H1 (cell line): ENCODE measurements at regions not wholly inside any gene's neighbourhood (a gene's known extent, or its start where the extent isn't known, plus 50 kb on each side); places are given as distances from the start of the nearest gene placed in this dataset.

Experiments
- CTCF ChIA-PET: fragments of 300-600 bp; sonication (Branson Sonifier 250); formaldehyde crosslinking; loops from one replicate; lab custom pipeline; 2021; ENCODE audit not compliant: partially characterized antibody; lab: Charles Lee
- POLR2A ChIA-PET: fragments of 300-600 bp; sonication (Branson Sonifier 250); formaldehyde crosslinking; loops from one replicate; lab custom pipeline; 2021; ENCODE audit warnings: inconsistent platforms; ENCODE audit not compliant: partially characterized antibody; lab: Charles Lee
- DNase-seq, 2 experiments: peaks; one replicate each; pipeline versions ENCODE4 v3.0.0 to v3.0.0-alpha.2; 2010 to 2022; ENCODE audit warnings: low spot score in 2 of 2, low read depth in 1 of 2, mixed read lengths in 1 of 2
- FAIRE-seq: peaks from 2 replicates; lab custom pipeline; 2011; peaks lifted over from hg19 to GRCh38; lab: Jason Lieb, UNC
- H2AFZ ChIP-seq: 2 replicates; pipeline ENCODE4 v1.8.1; 2012; ENCODE audit warnings: low read length, inconsistent platforms
- H2AK5ac ChIP-seq: 2 replicates; pipeline ENCODE4 v1.6.1; 2013; ENCODE audit warnings: low read depth, low read length
- H2BK120ac ChIP-seq: replicated peaks from 2 replicates; pipeline ENCODE3; 2013; ENCODE audit warnings: low read depth, low read length, inconsistent platforms
- H2BK12ac ChIP-seq: 2 replicates; pipeline ENCODE4 v1.6.1; 2013; ENCODE audit warnings: low read depth, low read length
- H2BK15ac ChIP-seq: 2 replicates; pipeline ENCODE4 v1.6.1; 2013; ENCODE audit warnings: low read length
- H2BK20ac ChIP-seq: 2 replicates; pipeline ENCODE4 v1.6.1; 2013; ENCODE audit warnings: low read length
- H2BK5ac ChIP-seq: 2 replicates; pipeline ENCODE4 v1.6.1; 2013; ENCODE audit warnings: low read depth, low read length
- H3K14ac ChIP-seq: 2 replicates; pipeline ENCODE4 v1.6.1; 2013; ENCODE audit warnings: inconsistent platforms; ENCODE audit not compliant: insufficient read length
- H3K18ac ChIP-seq: 2 replicates; pipeline ENCODE4 v1.6.1; 2013; ENCODE audit warnings: low read length; ENCODE audit errors: extremely low read depth
- H3K23ac ChIP-seq: 2 replicates; pipeline ENCODE4 v1.6.1; 2013; ENCODE audit warnings: inconsistent platforms; ENCODE audit not compliant: insufficient read length
- H3K23me2 ChIP-seq: 2 replicates; pipeline ENCODE4 v1.6.1; 2013; ENCODE audit warnings: low read depth, low read length
- H3K27ac ChIP-seq: 2 replicates; pipeline ENCODE4 v1.6.1; 2011; ENCODE audit warnings: low read depth, low read length, inconsistent platforms
- H3K27me3 ChIP-seq, 4 experiments: replicated peaks in 1 of 4; 1 replicate in 1 of 4; 2 replicates in 3 of 4; pipeline versions ENCODE4 v1.6.1 to v1.8.1; 2011 to 2013; ENCODE audit warnings: low read length in 3 of 4, mild to moderate bottlenecking in 3 of 4, inconsistent platforms in 2 of 4, mixed read lengths in 2 of 4, moderate library complexity in 1 of 4; ENCODE audit not compliant: control insufficient read depth in 3 of 4, insufficient read depth in 3 of 4; ENCODE audit errors: extremely low read depth in 1 of 4
- H3K36me3 ChIP-seq, 4 experiments: 2 replicates each; pipeline versions ENCODE4 v1.6.1 to v1.8.1; 2011 to 2013; ENCODE audit warnings: mild to moderate bottlenecking in 4 of 4, low read length in 3 of 4, moderate library complexity in 2 of 4, control low read depth in 1 of 4, inconsistent platforms in 1 of 4; ENCODE audit not compliant: insufficient read depth in 4 of 4, control insufficient read depth in 2 of 4
- H3K4ac ChIP-seq: replicated peaks from 2 replicates; pipeline ENCODE3; 2013; ENCODE audit warnings: low read length, low read depth, mixed read lengths, inconsistent platforms; ENCODE audit not compliant: insufficient read length
- H3K4me1 ChIP-seq, 4 experiments: replicated peaks in 1 of 4; 1 replicate in 1 of 4; 2 replicates in 3 of 4; pipeline versions ENCODE4 v1.6.1 to v1.8.1; 2011 to 2013; ENCODE audit warnings: low read length in 3 of 4, inconsistent platforms in 2 of 4, mixed read lengths in 1 of 4; ENCODE audit not compliant: insufficient read depth in 4 of 4, control insufficient read depth in 3 of 4
- H3K4me2 ChIP-seq, 2 experiments: 2 replicates each; pipeline versions ENCODE4 v1.6.1 to v1.8.1; 2011 to 2013; ENCODE audit warnings: low read depth in 2 of 2, low read length in 2 of 2, control low read depth in 1 of 2, inconsistent platforms in 1 of 2, mild to moderate bottlenecking in 1 of 2; ENCODE audit not compliant: insufficient read depth in 1 of 2
- H3K4me3 ChIP-seq, 4 experiments: fragments of 200-600, 300-600 bp in 1 of 4; sonication (generic), shearing (Covaris generic), sonication (Bioruptor Twin) in 1 of 4; 2 replicates each; pipeline versions ENCODE4 v1.5.1 to v1.8.1; 2011 to 2016; ENCODE audit warnings: low read length in 4 of 4, low read depth in 3 of 4, control low read depth in 2 of 4, inconsistent platforms in 2 of 4, mild to moderate bottlenecking in 2 of 4, mixed read lengths in 1 of 4, moderate library complexity in 1 of 4; ENCODE audit not compliant: insufficient read depth in 2 of 4; ENCODE audit errors: extremely low read depth in 1 of 4
- H3K56ac ChIP-seq: replicated peaks from 2 replicates; pipeline ENCODE3; 2013; ENCODE audit warnings: low read depth, mild to moderate bottlenecking, mixed read lengths, low read length, inconsistent platforms; ENCODE audit not compliant: insufficient read length
- H3K79me1 ChIP-seq: 2 replicates; pipeline ENCODE4 v1.6.1; 2013; ENCODE audit warnings: low read depth, low read length, control low read depth
- H3K79me2 ChIP-seq, 2 experiments: 2 replicates each; pipeline versions ENCODE4 v1.6.1 to v1.8.1; 2012 to 2013; ENCODE audit warnings: low read length in 2 of 2, mild to moderate bottlenecking in 2 of 2, inconsistent platforms in 1 of 2; ENCODE audit not compliant: insufficient read depth in 2 of 2, control insufficient read depth in 1 of 2
- H3K9ac ChIP-seq, 4 experiments: replicated peaks in 1 of 4; 1 replicate in 1 of 4; 2 replicates in 3 of 4; pipeline versions ENCODE4 v1.6.1 to v1.8.1; 2011 to 2013; ENCODE audit warnings: low read depth in 3 of 4, low read length in 3 of 4, control low read depth in 2 of 4, mild to moderate bottlenecking in 2 of 4, moderate library complexity in 2 of 4, inconsistent platforms in 1 of 4; ENCODE audit errors: extremely low read depth in 1 of 4
- H3K9me3 ChIP-seq, 2 experiments: 2 replicates each; pipeline versions ENCODE4 v1.6.1 to v1.8.1; 2012 to 2013; ENCODE audit warnings: mild to moderate bottlenecking in 2 of 2, moderate library complexity in 2 of 2, control low read depth in 1 of 2, inconsistent platforms in 1 of 2, low read depth in 1 of 2, low read length in 1 of 2, mixed read lengths in 1 of 2; ENCODE audit not compliant: insufficient read depth in 2 of 2
- H4K20me1 ChIP-seq, 2 experiments: replicated peaks in 1 of 2; 2 replicates each; pipeline versions ENCODE3 to v1.8.1; 2011 to 2013; ENCODE audit warnings: inconsistent platforms in 2 of 2, low read length in 2 of 2, mild to moderate bottlenecking in 1 of 2; ENCODE audit not compliant: insufficient read depth in 2 of 2, control insufficient read depth in 1 of 2
- H4K5ac ChIP-seq: 2 replicates; pipeline ENCODE4 v1.6.1; 2013; ENCODE audit warnings: low read length, low read depth, mixed read lengths, inconsistent platforms; ENCODE audit not compliant: insufficient read length
- H4K8ac ChIP-seq: 2 replicates; pipeline ENCODE4 v1.8.0; 2013; ENCODE audit warnings: mild to moderate bottlenecking, moderate library complexity, low read length, inconsistent platforms; ENCODE audit not compliant: insufficient read depth; ENCODE audit errors: extremely low read depth
- H4K91ac ChIP-seq: replicated peaks from 2 replicates; pipeline ENCODE3; 2013; ENCODE audit warnings: low read length, mixed read lengths, inconsistent platforms; ENCODE audit not compliant: insufficient read length
- BCL11A ChIP-seq, 2 experiments: IDR thresholded peaks; one replicate each; pipeline ENCODE4 v1.6.1; 2011; ENCODE audit warnings: low read depth in 2 of 2, low read length in 2 of 2, mild to moderate bottlenecking in 2 of 2
- CHD1 ChIP-seq: IDR thresholded peaks from 2 replicates; pipeline ENCODE4 v1.6.1; 2012; ENCODE audit warnings: low read depth, low read length, improper control_type of control experiment
- TEAD4 ChIP-seq: IDR thresholded peaks from 2 replicates; pipeline ENCODE4 v1.6.1; 2012; ENCODE audit warnings: low read depth, low read length, inconsistent platforms, mixed read lengths
- USF2 ChIP-seq: IDR thresholded peaks from 2 replicates; pipeline ENCODE4 v1.6.1; 2011; ENCODE audit warnings: low read length, improper control_type of control experiment
- WGBS, 2 experiments: shearing (Covaris generic) in 1 of 2; methylation state at CpG; one replicate each; pipeline versions ENCODE4 v1.1.6 to v1.1.7; 2013 to 2015; ENCODE audit warnings: low lambda C conversion rate in 2 of 2, mixed read lengths in 2 of 2, inconsistent platforms in 1 of 2, low coverage in 1 of 2, missing lambda C conversion rate in 1 of 2; ENCODE audit not compliant: insufficient replicate concordance in 2 of 2, insufficient coverage in 1 of 2, insufficient read length in 1 of 2; ENCODE audit errors: extremely low coverage in 1 of 2, missing lambda C conversion rate in 1 of 2; 5-methylcytosine and 5-hydroxymethylcytosine counted together
- TF ChIP-seq, protein P1 (sequence below): IDR thresholded peaks from 2 replicates; pipeline ENCODE4 v1.6.1; 2012; ENCODE audit warnings: low read length, inconsistent platforms

- Histone ChIP-seq H3K4me1 (peaks cover 0 to 3% (median 0%) of the 10 kb centered on the region in 4 experiments; a peak in 1 of 7 replicates), H2BK5ac (no peak overlapping the region), H4K8ac (no peak overlapping the region), H4K91ac (no peak overlapping the region), H3K27ac (no peak overlapping the region), H3K79me2 (no peaks in the 10 kb centered on the region), H3K36me3 (no peaks in the 10 kb centered on the region), H3K9ac (no peak overlapping the region), H3K14ac (no peak overlapping the region), H3K4me2 (no peak overlapping the region), H3K27me3 (no peaks in the 10 kb centered on the region), H2BK120ac (no peak overlapping the region), H3K4ac (no peak overlapping the region), H2BK12ac (no peak overlapping the region), H2BK20ac (no peak overlapping the region), H3K79me1 (no peaks in the 10 kb centered on the region), H2AK5ac (no peak overlapping the region), H3K23me2 (no peaks in the 10 kb centered on the region), H3K23ac (no peak overlapping the region), H3K4me3 (no peak overlapping the region), H2AFZ (no peak overlapping the region), H2BK15ac (no peak overlapping the region), H4K5ac (no peak overlapping the region), H4K20me1 (no peaks in the 10 kb centered on the region), H3K18ac (no peak overlapping the region), H3K56ac (no peak overlapping the region), H3K9me3 (no peaks in the 10 kb centered on the region)
- FAIRE-seq = peak; percentile 13
- POLR2A ChIA-PET = no interaction called here
- 92% methylated on average over 2 of the region's 2 CpGs; no CpG with 5 or more reads in 1 of the 2 experiments for WGBS, 2 experiments
- DNase-seq = no peak
- CTCF ChIA-PET = interaction anchor here (0.9 to 1.6 kb wide), 4 partner anchors 10 to 43 kb away, joined by 3 to 4 read pairs (median 4); no protein-coding TSS in a partner anchor
- TF ChIP-seq CHD1 (no peak), BCL11A (IDR thresholded peaks at IDR 0.05; ENCODE audit: low read depth in 2 of 2, low read length in 2 of 2) (no peak), TEAD4 (no peak), USF2 (no peak)
- TF ChIP-seq, protein P1, sequence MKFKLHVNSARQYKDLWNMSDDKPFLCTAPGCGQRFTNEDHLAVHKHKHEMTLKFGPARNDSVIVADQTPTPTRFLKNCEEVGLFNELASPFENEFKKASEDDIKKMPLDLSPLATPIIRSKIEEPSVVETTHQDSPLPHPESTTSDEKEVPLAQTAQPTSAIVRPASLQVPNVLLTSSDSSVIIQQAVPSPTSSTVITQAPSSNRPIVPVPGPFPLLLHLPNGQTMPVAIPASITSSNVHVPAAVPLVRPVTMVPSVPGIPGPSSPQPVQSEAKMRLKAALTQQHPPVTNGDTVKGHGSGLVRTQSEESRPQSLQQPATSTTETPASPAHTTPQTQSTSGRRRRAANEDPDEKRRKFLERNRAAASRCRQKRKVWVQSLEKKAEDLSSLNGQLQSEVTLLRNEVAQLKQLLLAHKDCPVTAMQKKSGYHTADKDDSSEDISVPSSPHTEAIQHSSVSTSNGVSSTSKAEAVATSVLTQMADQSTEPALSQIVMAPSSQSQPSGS = no peak
Measured at GRCh38 chrX:8052909-8053308, 118.2 kb downstream of the VCX2 start.
